ENCODE measurements at regions not wholly inside any gene's neighbourhood (a gene's known extent, or its start where the extent isn't known, plus 50 kb on each side); places are given as distances from the start of the nearest gene placed in this dataset.

GRCh38 chr3:160132226-160132625 is 93.0 kb upstream of the C3orf80 start:
- DNase-seq, result no peak

GRCh38 chr3:160133757-160134156 is 91.5 kb upstream of the C3orf80 start:
- no peak for DNase-seq

GRCh38 chr3:160134454-160134853 is 90.8 kb upstream of the C3orf80 start:
- DNase-seq, result no peak

GRCh38 chr3:160134964-160135363 is 90.3 kb upstream of the C3orf80 start:
- no peak for DNase-seq

- no peak for DNase-seq
Observed at GRCh38 chr3:160135851-160136250, 89.4 kb upstream of the C3orf80 start.

- no peak for DNase-seq
Observed at GRCh38 chr3:160136421-160136820, 88.8 kb upstream of the C3orf80 start.

GRCh38 chr3:160139291-160139690 is 85.9 kb upstream of the C3orf80 start:
- no peak for DNase-seq

- DNase-seq, result peak; percentile 70
Observed at GRCh38 chr3:160140756-160141155, 84.5 kb upstream of the C3orf80 start.

GRCh38 chr3:160141485-160142185 is 83.6 kb upstream of the C3orf80 start:
- DNase-seq, result no peak

- DNase-seq, result no peak
Observed at GRCh38 chr3:160143482-160143881, 81.7 kb upstream of the C3orf80 start.

- no peak for DNase-seq
Observed at GRCh38 chr3:160150066-160150465, 75.2 kb upstream of the C3orf80 start.

- DNase-seq, result no peak
Observed at GRCh38 chr3:160150525-160150924, 74.7 kb upstream of the C3orf80 start.

- no peak for DNase-seq
Observed at GRCh38 chr3:160152638-160153037, 72.6 kb upstream of the C3orf80 start.

GRCh38 chr3:160154033-160154432 is 71.2 kb upstream of the C3orf80 start:
- DNase-seq, result peak; percentile 24

- no peak for DNase-seq
Observed at GRCh38 chr3:160154596-160154995, 70.6 kb upstream of the C3orf80 start.

GRCh38 chr3:160157321-160157720 is 67.9 kb upstream of the C3orf80 start:
- no peak for DNase-seq

- no peak for DNase-seq
Observed at GRCh38 chr3:160159341-160159740, 65.9 kb upstream of the C3orf80 start.

- DNase-seq, result no peak
Observed at GRCh38 chr3:160159806-160160205, 65.4 kb upstream of the C3orf80 start.

GRCh38 chr3:160161921-160162320 is 63.3 kb upstream of the C3orf80 start:
- no peak for DNase-seq

- DNase-seq, result no peak
Observed at GRCh38 chr3:160162440-160162839, 62.8 kb upstream of the C3orf80 start.

GRCh38 chr3:160163229-160163878 is 61.9 kb upstream of the C3orf80 start:
- peak; percentile 6 for DNase-seq

GRCh38 chr3:160168246-160168645 is 57.0 kb upstream of the C3orf80 start:
- DNase-seq, result no peak

- DNase-seq, result no peak
Observed at GRCh38 chr3:160169139-160169976, 55.9 kb upstream of the C3orf80 start.
